HEK293T (cell line): ENCODE measurements at regions not wholly inside any gene's neighbourhood (a gene's known extent, or its start where the extent isn't known, plus 50 kb on each side); places are given as distances from the start of the nearest gene placed in this dataset.

Experiments
- ARNT ChIP-seq: fragments of 450-650 bp; IDR thresholded peaks from 2 replicates; pipeline ENCODE4 v1.6.1; 2017; ENCODE audit warnings: mild to moderate bottlenecking
- BHLHE40 ChIP-seq: fragments of 450-650 bp; IDR thresholded peaks from 2 replicates; pipeline ENCODE4 v1.6.1; 2016; ENCODE audit warnings: mild to moderate bottlenecking, moderate library complexity, borderline replicate concordance
- ELF4 ChIP-seq: fragments of 450-650 bp; IDR thresholded peaks from 2 replicates; pipeline ENCODE4 v1.6.1; 2017; ENCODE audit warnings: antibody characterized with exemption
- FOXK2 ChIP-seq: fragments of 450-650 bp; IDR thresholded peaks from 2 replicates; pipeline ENCODE4 v1.6.1; 2016; ENCODE audit warnings: mild to moderate bottlenecking
- FOXM1 ChIP-seq: fragments of 450-650 bp; IDR thresholded peaks from 2 replicates; pipeline ENCODE4 v1.6.1; 2017; ENCODE audit warnings: mild to moderate bottlenecking, borderline replicate concordance
- HDGF ChIP-seq: fragments of 450-650 bp; IDR thresholded peaks from 2 replicates; pipeline ENCODE4 v1.6.1; 2017; ENCODE audit warnings: antibody characterized with exemption, borderline replicate concordance
- PKNOX1 ChIP-seq: fragments of 450-650 bp; IDR thresholded peaks from 2 replicates; pipeline ENCODE4 v1.6.1; 2016
- SP1 ChIP-seq: fragments of 450-650 bp; IDR thresholded peaks from 2 replicates; pipeline ENCODE4 v1.6.1; 2017
- TARDBP ChIP-seq: fragments of 450-650 bp; IDR thresholded peaks from 2 replicates; pipeline ENCODE4 v1.6.1; 2016
- ZNF384 ChIP-seq: fragments of 450-650 bp; IDR thresholded peaks from 2 replicates; pipeline ENCODE4 v1.6.1; 2016

- TF ChIP-seq FOXM1 (no peak), ELF4 (no peak), ZNF384 (no peak), ARNT (no peak), TARDBP (no peak), BHLHE40 (no peak), HDGF (no peak), SP1 (no peak), PKNOX1 (no peak), FOXK2 (no peak)
Measured at GRCh38 chr11:104462341-104462740, 298.4 kb upstream of the PDGFD start.
